Body of pancreas (tissue), 4 donors: ENCODE measurements at regions not wholly inside any gene's neighbourhood (a gene's known extent, or its start where the extent isn't known, plus 50 kb on each side); places are given as distances from the start of the nearest gene placed in this dataset.

Experiments
- CTCF ChIP-seq, 7 experiments: fragments of 450-650 bp in 4 of 7; fragments of 200-600 bp in 3 of 7; sonication (generic) in 3 of 7; IDR thresholded peaks; one replicate each; pipeline ENCODE4 v1.5.1; 2016 to 2019; ENCODE audit warnings: antibody characterized with exemption in 7 of 7
- POLR2A ChIP-seq, 3 donors: fragments of 450-650 bp; IDR thresholded peaks; one replicate each; pipeline ENCODE4 v1.6.1; 2016; ENCODE audit warnings: antibody characterized with exemption in 3 of 3, mild to moderate bottlenecking in 2 of 3

- no peak for TF ChIP-seq POLR2A (IDR thresholded peaks at IDR 0.05)
- no peak for TF ChIP-seq CTCF (IDR thresholded peaks at IDR 0.05)
Observed at GRCh38 chr17:71273441-71273840, 847.4 kb upstream of the SOX9 start.
